WTC11 (cell line): ENCODE measurements at regions not wholly inside any gene's neighbourhood (a gene's known extent, or its start where the extent isn't known, plus 50 kb on each side); places are given as distances from the start of the nearest gene placed in this dataset.

Experiments used
- ATAC-seq: fragments of 200-7000 bp; cut with Tn5 transposase; 2 replicates; pipeline ENCODE4 v1.10.0; 2021; ENCODE audit warnings: mild to moderate bottlenecking, moderate library complexity
- CTCF ChIA-PET: fragments of 300-600 bp; sonication (Branson Sonifier 250); formaldehyde crosslinking; loops from one replicate; lab custom pipeline; 2021; ENCODE audit warnings: antibody characterized with exemption; lab: Charles Lee
- POLR2A ChIA-PET: fragments of 350-600 bp; sonication (Branson Sonifier 250); formaldehyde crosslinking; loops from one replicate; lab custom pipeline; 2021; ENCODE audit warnings: antibody characterized with exemption; lab: Charles Lee
- DNase-seq: peaks from one replicate; pipeline ENCODE4 v3.0.0; 2021; ENCODE audit warnings: low spot score
- H3K27ac Mint-ChIP-seq: 2 replicates; pipeline ENCODE4 v1.8.0; 2021; ENCODE audit warnings: mixed read lengths
- H3K27me3 Mint-ChIP-seq: 2 replicates; pipeline ENCODE4 v1.8.0; 2021; ENCODE audit warnings: low read depth, mild to moderate bottlenecking, moderate library complexity, mixed read lengths
- H3K36me3 Mint-ChIP-seq: 2 replicates; pipeline ENCODE4 v1.8.0; 2021; ENCODE audit warnings: mixed read lengths
- H3K4me1 Mint-ChIP-seq: 2 replicates; pipeline ENCODE4 v1.8.0; 2022; ENCODE audit warnings: mixed read lengths
- H3K4me3 Mint-ChIP-seq: 2 replicates; pipeline ENCODE4 v1.8.0; 2021; ENCODE audit warnings: mild to moderate bottlenecking, moderate library complexity, mixed read lengths
- H3K9me3 Mint-ChIP-seq: 2 replicates; pipeline ENCODE4 v1.8.0; 2021; ENCODE audit warnings: mixed read lengths
- CREM ChIP-seq: sonication (generic); formaldehyde crosslinking; IDR thresholded peaks from 2 replicates; pipeline ENCODE4 v1.8.1; 2022; ENCODE audit warnings: mild to moderate bottlenecking, missing genetic modification reagents, moderate library complexity
- ELF4 ChIP-seq: sonication (generic); formaldehyde crosslinking; IDR thresholded peaks from 2 replicates; pipeline ENCODE4 v1.8.1; 2022; ENCODE audit warnings: low read depth, mild to moderate bottlenecking, moderate library complexity, missing genetic modification reagents
- ERG ChIP-seq: fragments of 250-450 bp; sonication (Bioruptor Pico); IDR thresholded peaks from 2 replicates; pipeline ENCODE4 v1.8.0; 2021; ENCODE audit warnings: mild to moderate bottlenecking
- ESRRA ChIP-seq: sonication (generic); formaldehyde crosslinking; IDR thresholded peaks from 2 replicates; pipeline ENCODE4 v1.8.1; 2022; ENCODE audit warnings: mild to moderate bottlenecking, missing genetic modification reagents, borderline replicate concordance
- ETV6 ChIP-seq: sonication (generic); formaldehyde crosslinking; IDR thresholded peaks from 2 replicates; pipeline ENCODE4 v1.8.1; 2022; ENCODE audit warnings: mild to moderate bottlenecking, missing genetic modification reagents
- FOXK1 ChIP-seq: sonication (generic); formaldehyde crosslinking; IDR thresholded peaks from 2 replicates; pipeline ENCODE4 v1.8.0; 2022; ENCODE audit warnings: mild to moderate bottlenecking, moderate library complexity, missing genetic modification reagents
- JUN ChIP-seq: sonication (generic); formaldehyde crosslinking; IDR thresholded peaks from 2 replicates; pipeline ENCODE4 v1.8.0; 2023; ENCODE audit warnings: mild to moderate bottlenecking, missing genetic modification reagents
- PRDM15 ChIP-seq: sonication (generic); formaldehyde crosslinking; IDR thresholded peaks from 2 replicates; pipeline ENCODE4 v1.8.0; 2022; ENCODE audit warnings: missing genetic modification reagents
- SOX15 ChIP-seq: fragments of 250-450 bp; sonication (Bioruptor Pico); IDR thresholded peaks from 2 replicates; pipeline ENCODE4 v1.9.0; 2021; ENCODE audit warnings: mild to moderate bottlenecking
- SP1 ChIP-seq: sonication (generic); formaldehyde crosslinking; conservative IDR thresholded peaks from 2 replicates; pipeline ENCODE4 v1.8.1; 2022; ENCODE audit warnings: missing genetic modification reagents
- ZNF121 ChIP-seq: sonication (generic); formaldehyde crosslinking; IDR thresholded peaks from 2 replicates; pipeline ENCODE4 v1.8.0; 2023; ENCODE audit warnings: missing genetic modification reagents
- ZNF219 ChIP-seq: sonication (generic); formaldehyde crosslinking; IDR thresholded peaks from 2 replicates; pipeline ENCODE4 v1.8.0; 2023; ENCODE audit warnings: missing genetic modification reagents, mild to moderate bottlenecking, borderline replicate concordance
- ZNF423 ChIP-seq: fragments of 250-450 bp; sonication (Bioruptor Pico); IDR thresholded peaks from 2 replicates; pipeline ENCODE4 v2.1.2; 2022; ENCODE audit warnings: mild to moderate bottlenecking, moderate library complexity
- ZSCAN18 ChIP-seq: fragments of 250-450 bp; sonication (Bioruptor Pico); IDR thresholded peaks from 2 replicates; pipeline ENCODE4 v2.1.2; 2022; ENCODE audit warnings: mild to moderate bottlenecking, moderate library complexity
- TF ChIP-seq, protein P1 (sequence below): sonication (generic); formaldehyde crosslinking; conservative IDR thresholded peaks from 2 replicates; pipeline ENCODE4 v1.8.1; 2022; ENCODE audit warnings: mild to moderate bottlenecking, missing genetic modification reagents
- TF ChIP-seq, protein P2 (sequence below): sonication (generic); formaldehyde crosslinking; IDR thresholded peaks from 2 replicates; pipeline ENCODE4 v1.8.0; 2022; ENCODE audit warnings: mild to moderate bottlenecking, missing genetic modification reagents
- TF ChIP-seq, protein P3 (sequence below): sonication (generic); formaldehyde crosslinking; IDR thresholded peaks from 2 replicates; pipeline ENCODE4 v1.8.0; 2023; ENCODE audit warnings: missing genetic modification reagents
- TF ChIP-seq, protein P4 (sequence below): sonication (generic); formaldehyde crosslinking; IDR thresholded peaks from 2 replicates; pipeline ENCODE4 v1.8.1; 2023; ENCODE audit warnings: mild to moderate bottlenecking, moderate library complexity, missing genetic modification reagents

DNA sequence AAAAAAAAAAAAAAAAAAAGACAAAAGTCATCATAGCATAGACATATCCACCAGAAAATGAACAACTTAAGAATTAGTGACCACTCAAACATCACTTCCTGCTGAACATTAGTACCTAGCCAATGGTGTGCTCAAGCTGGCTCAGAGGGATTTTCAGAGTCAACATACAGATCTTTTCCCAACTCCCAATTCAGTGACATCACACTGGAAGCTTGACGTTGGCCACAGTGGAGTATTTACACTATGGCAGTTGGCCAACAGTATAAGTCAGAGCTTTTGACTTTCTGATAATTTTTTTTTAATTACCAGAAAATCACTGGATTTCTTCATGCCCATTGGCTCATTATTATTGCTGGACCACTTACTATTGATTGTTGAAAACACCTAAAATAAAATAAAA, 383.5 kb downstream of the ARHGEF28 start (continued):
- TF ChIP-seq PRDM15 (no peak), ETV6 (CRISPR knock-in tag) (no peak)
- TF ChIP-seq, protein P1, sequence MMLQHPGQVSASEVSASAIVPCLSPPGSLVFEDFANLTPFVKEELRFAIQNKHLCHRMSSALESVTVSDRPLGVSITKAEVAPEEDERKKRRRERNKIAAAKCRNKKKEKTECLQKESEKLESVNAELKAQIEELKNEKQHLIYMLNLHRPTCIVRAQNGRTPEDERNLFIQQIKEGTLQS = no peak
- TF ChIP-seq, protein P2, sequence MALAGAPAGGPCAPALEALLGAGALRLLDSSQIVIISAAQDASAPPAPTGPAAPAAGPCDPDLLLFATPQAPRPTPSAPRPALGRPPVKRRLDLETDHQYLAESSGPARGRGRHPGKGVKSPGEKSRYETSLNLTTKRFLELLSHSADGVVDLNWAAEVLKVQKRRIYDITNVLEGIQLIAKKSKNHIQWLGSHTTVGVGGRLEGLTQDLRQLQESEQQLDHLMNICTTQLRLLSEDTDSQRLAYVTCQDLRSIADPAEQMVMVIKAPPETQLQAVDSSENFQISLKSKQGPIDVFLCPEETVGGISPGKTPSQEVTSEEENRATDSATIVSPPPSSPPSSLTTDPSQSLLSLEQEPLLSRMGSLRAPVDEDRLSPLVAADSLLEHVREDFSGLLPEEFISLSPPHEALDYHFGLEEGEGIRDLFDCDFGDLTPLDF (CRISPR knock-in tag) = no peak

DNA sequence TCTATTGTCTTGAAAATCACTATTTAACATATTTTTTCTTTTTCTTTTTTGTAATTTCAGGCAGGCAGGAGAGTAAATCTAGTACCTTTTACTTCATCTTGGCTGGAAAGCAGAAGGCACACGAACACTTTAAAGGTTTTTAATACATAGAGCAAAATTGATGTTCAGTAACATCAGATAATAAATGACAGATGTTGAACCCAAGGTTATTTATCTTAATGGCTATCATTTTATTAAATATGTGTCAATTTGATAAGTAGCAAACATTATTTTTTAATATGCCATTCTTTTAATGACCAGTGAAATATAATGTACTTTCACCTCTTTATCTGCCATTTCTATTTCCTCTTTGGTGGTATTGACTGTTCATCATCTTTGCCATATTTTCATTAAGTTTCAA, 381.2 kb downstream of the ARHGEF28 start:
- Mint-ChIP-seq H3K4me1 (0 out of 2 replicates have a peak, but pooled peaks cover 4% of the 10 kb centered on the region), H3K9me3 (no peaks in the 10 kb centered on the region), H3K36me3 (no peaks in the 10 kb centered on the region), H3K27me3 (no peaks in the 10 kb centered on the region), H3K27ac (no peak overlapping the region), H3K4me3 (no peak overlapping the region)
- ATAC-seq = no peak
- no peak for DNase-seq
- POLR2A ChIA-PET = no interaction called here
- no peak for TF ChIP-seq ESRRA
- TF ChIP-seq ZNF219 = no peak
- TF ChIP-seq, protein P3, sequence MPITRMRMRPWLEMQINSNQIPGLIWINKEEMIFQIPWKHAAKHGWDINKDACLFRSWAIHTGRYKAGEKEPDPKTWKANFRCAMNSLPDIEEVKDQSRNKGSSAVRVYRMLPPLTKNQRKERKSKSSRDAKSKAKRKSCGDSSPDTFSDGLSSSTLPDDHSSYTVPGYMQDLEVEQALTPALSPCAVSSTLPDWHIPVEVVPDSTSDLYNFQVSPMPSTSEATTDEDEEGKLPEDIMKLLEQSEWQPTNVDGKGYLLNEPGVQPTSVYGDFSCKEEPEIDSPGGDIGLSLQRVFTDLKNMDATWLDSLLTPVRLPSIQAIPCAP (CRISPR knock-in tag) = no peak
- no peak for TF ChIP-seq SP1 (CRISPR knock-in tag)
- no peak for TF ChIP-seq ZNF121 (CRISPR knock-in tag)
- no peak for TF ChIP-seq JUN (CRISPR knock-in tag)
- TF ChIP-seq ELF4 (CRISPR knock-in tag) = no peak
- no peak for TF ChIP-seq ZSCAN18 (CRISPR knock-in tag)
- TF ChIP-seq CREM (CRISPR knock-in tag) = no peak
- TF ChIP-seq ETV6 (CRISPR knock-in tag) = no peak
- TF ChIP-seq, protein P1 = no peak
- TF ChIP-seq, protein P4, sequence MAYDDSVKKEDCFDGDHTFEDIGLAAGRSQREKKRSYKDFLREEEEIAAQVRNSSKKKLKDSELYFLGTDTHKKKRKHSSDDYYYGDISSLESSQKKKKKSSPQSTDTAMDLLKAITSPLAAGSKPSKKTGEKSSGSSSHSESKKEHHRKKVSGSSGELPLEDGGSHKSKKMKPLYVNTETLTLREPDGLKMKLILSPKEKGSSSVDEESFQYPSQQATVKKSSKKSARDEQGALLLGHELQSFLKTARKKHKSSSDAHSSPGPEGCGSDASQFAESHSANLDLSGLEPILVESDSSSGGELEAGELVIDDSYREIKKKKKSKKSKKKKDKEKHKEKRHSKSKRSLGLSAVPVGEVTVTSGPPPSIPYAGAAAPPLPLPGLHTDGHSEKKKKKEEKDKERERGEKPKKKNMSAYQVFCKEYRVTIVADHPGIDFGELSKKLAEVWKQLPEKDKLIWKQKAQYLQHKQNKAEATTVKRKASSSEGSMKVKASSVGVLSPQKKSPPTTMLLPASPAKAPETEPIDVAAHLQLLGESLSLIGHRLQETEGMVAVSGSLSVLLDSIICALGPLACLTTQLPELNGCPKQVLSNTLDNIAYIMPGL = no peak
- TF ChIP-seq ZNF423 (CRISPR knock-in tag) = no peak
- no peak for TF ChIP-seq SOX15 (CRISPR knock-in tag)
- no peak for TF ChIP-seq FOXK1
- TF ChIP-seq ERG (CRISPR knock-in tag) = no peak
- CTCF ChIA-PET = no interaction called here
